ENCODE measurements at regions not wholly inside any gene's neighbourhood (a gene's known extent, or its start where the extent isn't known, plus 50 kb on each side); places are given as distances from the start of the nearest gene placed in this dataset.
"Not testable (repeated sequence)": the region's sequence is repeated elsewhere in the genome, so short reads cannot be mapped to it uniquely, and the experiment has no call there.

DNA sequence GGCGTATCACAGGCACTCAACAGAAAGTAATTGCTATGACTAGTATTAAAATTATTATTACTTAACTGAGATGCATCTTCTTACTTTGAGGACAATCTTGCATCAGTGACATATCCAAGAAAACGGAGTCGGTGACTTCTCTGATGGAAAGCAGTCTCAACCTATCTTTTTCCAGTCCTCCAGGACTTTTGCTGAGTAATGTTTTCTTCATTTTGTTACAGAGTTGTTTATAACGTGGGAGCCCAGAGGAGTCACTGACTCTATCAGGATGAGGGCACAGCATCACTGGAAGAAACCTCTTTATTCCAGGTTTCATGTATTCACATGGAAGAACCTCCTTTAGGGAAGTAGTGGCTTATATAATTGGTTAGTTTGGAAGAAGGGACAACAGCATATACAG lies 51.5 kb upstream of the MELK start:
- DNase-seq (ENCODE audit: low read depth), result no peak

DNA sequence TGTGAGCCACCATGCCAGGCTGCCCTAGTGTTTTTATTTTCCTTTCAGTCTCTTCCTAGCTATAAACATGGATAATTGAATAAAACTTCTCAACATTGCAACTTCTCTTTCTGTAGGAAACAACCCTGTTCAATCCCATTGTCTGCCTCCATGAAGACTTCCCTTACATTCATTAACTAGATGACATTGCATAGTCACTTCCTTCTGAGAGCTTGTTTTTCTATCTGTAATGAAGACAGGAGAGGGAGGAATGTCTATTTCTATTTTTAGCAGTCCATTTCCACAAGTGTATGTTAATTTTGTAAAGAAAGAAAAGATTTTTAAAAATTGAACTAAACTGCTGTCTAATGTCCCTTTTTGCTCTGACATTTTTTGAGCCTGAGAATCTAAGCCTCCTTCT lies 55.6 kb upstream of the MELK start:
- DNase-seq (ENCODE audit: low read depth), result no peak

DNA sequence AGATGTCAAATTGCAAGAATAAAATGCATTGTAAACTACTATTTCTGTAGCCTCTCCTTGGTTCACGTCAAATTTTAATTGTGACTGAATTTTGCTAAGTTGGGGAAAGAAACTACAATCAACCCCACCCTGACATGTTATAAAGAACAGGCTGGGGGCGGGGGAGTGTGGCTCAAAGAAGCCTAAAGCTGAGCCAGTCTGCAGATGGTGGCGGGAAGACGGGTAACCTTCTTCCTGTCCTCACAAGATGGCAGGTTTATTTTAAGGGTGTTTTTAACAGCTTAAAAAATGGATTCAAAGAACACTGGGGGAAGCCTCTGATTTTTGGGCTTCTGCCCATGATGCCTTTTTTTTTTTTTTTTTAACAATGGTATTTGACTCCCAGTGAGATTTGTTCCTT lies 68.5 kb upstream of the MELK start:
- no peak for DNase-seq (ENCODE audit: low read depth)

DNA sequence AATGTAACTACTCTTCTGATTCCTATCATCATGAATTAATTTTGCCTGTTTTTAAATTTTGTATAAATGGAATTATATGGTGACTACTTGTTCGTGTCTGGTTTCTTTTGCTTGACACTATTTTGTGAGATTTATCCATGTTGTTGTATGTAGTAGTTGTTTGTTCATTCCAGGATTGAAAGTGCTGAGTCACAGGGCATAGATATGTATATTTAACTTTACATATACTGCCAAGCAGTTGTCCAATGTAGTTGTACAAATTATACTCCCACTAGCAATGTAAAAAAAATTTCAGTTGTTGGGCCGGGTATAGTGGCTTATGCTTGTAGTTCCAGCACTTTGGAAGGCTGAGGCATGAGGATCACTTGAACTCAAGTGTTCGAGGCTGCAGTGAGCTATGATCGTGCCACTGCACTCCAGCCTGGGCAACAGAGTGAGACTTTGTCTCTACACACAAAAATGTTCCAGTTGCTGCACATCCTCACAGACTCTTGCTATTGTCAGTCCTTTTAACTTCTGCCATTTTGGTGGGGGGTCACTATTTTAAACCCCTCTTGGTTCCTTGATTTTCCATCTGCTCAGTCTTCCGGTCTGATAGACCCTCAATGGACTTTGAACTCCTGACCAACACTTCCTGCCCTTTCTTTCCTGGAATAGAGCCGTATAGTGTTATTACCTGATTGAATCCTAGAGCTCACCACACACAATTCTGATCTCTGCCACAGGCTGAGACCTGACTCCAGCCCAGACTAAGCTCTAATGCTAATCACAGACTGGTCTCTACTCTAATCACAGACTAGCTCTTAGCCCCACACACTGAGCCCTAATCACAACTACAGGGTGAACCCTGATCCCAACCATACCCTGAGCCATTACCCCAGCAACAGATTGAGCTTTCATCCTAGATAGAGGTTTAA lies 69.3 kb upstream of the MELK start:
- no peak for DNase-seq (ENCODE audit: low read depth)

DNA sequence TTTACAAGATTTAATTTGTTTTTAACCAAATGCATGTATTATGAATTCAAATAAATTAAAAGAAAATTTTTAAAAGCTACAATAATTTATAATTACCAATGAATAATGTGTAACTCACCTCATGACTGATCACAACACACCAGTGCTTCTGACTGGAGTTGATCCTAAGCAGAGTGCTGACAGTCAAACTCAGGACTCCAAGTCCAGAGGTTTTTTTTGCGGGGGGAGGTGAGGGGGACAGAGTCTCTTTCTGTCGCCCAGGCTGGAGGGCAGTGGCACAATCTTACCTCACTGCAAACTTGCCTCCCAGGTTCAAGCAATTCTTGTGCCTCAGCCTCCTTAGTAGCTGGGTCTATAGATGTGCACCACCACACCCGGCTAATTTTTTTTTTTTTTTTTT lies 71.0 kb upstream of the MELK start:
- DNase-seq (ENCODE audit: low read depth), result no peak

DNA sequence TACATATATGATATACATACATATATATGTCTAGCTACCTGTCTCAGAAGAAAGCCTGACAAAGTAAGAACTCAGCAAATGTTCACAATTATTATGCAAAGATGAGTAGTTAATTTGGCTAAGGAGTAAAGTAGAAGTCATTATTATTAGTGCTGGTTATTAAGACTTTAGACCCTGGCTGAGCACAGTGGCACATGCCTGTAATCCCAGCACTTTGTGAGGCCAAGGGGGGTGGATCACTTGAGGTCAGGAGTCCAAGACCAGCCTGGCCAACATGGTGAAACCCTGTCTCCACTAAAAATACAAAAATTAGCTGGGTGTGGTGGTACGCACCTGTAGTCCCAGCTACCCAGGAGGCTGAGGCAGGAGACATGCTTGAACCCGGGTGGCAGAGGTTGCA lies 71.8 kb upstream of the MELK start:
- DNase-seq (ENCODE audit: low read depth), result not testable (repeated sequence)

DNA sequence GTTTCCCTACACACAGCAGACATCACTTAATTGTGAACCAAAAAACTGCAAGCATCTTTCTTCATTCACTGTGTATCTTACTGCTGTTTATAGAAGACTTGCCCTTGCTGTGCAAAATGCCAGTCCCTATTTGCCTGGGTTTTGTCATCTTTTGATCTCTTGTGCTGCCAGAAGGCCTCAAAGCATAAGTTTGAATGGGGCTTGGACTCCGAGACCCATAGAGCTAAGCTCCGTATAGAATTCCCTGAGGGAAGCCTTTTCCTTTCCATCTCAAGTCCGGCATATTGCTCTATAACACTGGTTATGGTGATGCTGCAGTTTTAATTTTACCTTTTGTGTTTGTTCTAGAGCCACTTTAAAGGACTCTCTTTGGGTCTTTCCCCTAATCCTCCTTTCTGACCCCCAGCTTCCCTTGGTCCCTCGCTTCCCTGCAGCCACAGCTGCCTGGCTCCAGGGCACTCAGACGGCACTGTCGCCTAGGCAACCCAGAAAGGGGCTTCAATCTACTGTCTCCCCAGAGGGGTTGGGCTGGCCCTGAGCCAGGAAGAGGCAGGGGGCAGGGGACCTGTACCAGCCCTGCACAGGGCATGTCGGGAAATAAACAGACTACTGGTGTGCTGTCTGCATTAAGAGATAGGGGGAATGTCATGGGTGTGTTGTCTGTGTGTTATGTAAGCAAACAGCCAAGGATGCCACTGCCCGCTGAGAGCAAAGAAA lies 73.4 kb upstream of the MELK start:
- no peak for DNase-seq (ENCODE audit: low read depth)

DNA sequence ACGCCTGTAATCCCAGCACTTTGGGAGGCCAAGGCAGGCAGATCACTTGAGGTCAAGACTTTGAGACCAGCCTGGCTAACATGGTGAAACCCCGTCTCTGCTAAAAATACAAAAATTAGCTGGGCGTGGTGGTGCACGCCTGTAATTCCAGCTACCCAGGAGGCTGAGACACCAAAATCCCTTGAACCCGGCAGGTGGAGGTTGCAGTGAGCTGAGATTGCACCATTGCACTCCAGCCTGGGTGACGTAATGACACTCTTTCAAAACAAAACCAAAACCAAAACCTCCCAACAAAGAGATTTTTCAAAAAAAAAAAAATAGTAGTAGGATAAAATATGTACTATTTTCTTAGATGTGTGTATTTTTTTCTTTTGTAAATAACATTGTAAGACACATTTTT lies 79.1 kb upstream of the MELK start:
- not testable (repeated sequence) for DNase-seq (ENCODE audit: low read depth)

DNA sequence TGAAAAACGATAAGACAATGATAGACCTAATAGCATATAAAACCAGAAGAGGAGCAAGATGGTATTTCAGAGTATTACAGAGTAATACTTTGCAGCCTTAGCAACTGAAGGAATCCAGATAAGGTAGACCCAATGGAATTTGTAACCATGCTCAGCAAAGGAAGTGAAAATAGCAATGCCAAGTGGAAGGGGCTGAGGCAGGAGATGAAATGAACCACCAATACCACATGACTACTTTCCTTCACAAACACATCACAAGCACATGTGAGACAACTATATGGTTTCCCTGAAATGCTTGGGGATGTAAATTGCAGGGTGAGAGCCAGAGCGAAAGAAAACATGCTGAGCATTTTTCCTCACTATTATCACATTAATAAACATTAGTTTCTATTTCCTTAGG lies 79.8 kb upstream of the MELK start:
- no peak for DNase-seq (ENCODE audit: low read depth)

DNA sequence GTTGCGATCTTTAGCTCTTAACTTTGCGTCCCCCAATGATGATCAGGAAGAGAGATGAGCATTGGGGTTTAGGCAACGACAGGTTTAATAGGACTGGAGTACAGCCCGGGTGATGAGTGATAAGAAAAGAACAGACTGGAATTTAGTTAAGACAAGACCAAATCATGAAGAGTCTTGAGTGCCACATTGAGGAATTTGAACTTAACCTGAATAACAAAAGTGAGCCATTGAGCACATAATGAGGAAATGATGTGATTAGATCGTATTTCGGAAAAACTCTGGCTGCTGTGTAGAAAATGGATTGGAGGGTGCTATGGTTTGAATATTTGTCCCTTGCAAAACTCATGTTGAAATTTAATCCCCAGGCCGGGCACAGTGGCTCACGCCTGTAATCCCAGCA lies 83.2 kb upstream of the MELK start:
- DNase-seq (ENCODE audit: low read depth), result no peak

DNA sequence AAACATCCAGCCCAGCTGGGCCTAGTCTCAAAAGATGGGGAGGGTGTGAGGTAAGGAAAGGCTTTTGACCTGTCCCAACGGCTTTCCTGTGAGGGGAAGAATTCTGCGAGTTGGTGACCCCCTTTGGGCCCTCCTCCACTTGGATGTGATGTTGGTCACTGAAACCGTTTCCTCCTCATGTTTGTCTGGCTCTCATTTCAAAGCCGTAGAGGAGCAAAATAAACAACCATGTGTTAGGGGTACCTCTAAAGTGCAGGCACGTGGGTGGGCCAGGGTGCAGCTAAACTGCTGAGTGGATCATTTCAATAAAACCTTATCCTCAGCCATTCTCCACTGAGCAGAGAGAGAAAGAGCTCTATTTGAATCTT lies 84.3 kb upstream of the MELK start:
- no peak for DNase-seq (ENCODE audit: low read depth)

DNA sequence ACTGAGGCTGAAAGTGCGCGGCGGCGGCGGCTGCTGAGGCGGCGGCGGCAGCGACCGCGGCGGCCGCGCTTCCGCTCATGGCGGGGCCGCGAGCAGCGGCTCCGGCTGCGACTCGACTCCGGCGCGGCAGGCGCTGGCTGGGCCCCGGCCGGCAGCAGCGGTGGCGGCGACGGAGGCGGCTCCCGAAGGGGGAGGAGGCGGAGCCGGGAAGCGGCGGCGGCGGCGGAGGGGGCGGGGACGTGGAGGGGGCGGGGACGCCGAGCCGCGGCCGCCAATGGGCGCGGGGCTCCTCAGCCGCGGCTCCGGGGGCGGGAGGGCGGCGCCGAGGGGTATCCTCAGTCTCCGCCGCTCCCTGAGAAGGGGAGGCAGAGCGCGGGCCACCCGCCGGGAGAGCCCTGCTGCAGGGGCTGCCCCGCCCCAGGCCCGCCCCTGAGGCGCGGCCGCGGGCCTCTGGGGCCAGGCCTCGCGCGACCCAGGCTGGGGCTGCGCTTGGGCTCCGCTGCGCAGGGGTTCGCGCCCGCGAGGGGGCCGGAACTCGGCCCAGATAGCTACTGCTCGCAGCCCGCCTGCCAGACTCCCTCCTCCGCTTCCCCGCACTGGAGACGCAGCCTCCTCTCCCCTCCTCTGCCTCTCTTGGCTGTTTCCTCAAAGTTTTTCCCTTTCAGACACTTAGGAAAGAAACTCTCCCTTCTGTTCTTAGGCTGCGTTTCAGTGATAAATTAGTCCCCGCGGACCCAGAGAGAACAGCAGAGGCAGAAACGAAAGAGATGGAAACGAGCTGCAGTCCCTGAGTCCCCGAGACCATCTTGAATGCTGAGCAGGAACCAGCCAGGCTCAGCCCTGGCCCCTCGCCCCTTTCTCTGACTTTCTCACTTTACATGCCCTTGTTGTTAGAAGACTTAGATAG lies 85.0 kb upstream of the MELK start:
- peak; percentile 88 for DNase-seq (ENCODE audit: low read depth)

DNA sequence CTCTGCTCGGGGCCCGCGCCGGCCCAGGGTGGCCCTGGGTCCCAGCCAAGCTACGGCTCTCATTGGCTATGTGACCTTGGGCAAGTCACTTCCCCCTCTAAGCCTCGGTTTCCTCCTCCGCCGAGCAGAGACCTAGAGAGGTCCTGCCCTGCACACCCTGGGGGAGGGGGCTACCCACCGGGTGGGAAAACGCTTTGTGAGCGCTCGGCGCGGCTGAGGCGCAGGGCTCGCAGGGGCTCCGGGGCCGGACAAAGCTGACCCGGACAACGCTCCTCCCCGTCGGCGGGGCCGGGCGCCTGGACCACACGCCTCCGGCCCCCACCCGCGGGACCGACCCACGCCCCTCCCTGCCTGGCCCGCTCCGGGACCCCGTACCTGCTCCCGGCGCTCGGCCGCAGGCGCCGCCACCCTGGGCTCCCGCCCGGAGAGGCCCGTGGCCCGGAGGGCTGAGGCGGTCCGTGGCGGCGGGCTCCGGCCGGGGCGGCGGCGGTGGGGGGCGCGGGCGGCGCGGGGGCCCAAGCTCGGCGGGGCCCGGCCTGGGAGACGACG lies 85.7 kb upstream of the MELK start:
- DNase-seq (ENCODE audit: low read depth), result no peak

DNA sequence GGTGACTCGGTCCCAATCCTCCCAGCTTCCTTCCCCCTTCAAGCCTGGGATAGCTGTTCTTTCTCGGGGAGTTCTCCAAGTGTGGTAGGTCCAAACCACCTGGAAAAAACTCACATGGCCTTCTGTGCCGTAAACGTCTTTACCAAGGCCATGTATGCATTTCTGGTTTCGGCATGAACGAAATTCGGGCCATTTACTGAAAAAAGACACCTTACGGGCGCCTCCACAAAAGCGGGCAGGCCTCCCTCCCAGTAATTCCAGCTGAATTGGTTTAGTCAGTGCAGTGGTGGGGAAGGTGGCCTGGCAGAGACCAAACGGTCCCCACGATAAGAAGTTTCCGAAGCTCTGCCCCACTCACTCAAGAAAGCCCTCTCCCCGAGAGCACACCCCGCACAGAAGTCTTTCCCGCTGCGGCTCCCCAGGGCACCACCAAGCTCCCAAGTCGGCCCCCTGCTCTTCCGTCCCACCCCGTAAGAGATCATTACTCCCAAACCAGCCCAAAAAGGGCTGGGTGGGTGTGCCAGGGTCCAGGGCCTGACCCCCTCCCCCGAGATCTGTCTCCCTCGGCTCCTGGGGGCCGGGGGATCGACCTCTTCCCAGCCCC lies 86.3 kb upstream of the MELK start:
- DNase-seq (ENCODE audit: low read depth), result no peak

DNA sequence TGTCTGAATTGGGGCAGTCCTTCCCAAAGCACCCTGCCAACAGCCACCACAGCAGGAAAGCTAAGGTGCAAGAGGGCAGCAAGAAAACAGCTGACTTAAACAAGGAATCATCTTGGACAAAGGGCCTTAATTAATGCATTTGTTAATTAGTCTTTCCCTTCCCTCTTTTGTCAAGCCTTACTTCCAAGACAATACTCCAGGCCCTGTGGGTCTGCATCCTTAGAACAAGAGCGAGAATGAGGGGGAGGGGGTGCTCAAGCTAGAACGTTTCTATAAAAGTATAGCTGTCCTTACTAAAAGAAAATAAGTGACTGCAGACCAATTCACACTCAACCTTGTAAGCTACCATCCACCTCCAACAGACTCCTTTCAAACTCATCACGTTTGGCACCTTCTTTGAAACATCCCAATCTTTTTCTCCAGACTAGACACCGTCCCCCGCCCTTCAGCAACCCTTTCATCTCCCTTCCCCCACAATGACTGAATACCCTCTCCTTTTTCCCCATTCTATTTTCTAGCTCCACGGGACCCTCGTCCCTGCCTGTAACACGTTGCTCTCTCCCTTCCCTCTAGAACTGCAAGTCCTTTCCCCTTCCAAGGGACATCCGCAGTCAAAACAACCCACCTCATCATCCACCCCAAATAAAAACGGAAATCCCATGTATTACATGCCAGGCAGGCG lies 85.7 kb upstream of the RNF38 start:
- no peak for DNase-seq (ENCODE audit: low read depth)

DNA sequence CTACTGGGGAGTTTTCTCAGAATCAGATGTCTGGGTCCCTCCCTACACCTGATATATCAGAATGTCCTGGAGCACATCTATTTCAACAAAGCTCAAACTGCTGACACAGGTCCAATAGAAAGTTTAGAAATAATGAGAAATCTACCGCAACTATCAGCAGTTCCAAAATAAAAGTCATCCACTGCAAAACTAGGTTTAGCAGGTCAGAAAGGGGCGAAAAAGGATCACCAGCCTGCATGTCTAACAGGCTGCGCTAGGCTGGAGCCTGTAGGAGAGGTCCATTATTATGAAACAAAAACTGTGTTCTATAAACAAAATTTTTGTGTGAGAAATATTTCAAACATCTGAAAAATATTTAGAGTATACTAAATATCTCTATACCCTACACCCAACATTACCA lies 84.1 kb upstream of the RNF38 start:
- no peak for DNase-seq (ENCODE audit: low read depth)

DNA sequence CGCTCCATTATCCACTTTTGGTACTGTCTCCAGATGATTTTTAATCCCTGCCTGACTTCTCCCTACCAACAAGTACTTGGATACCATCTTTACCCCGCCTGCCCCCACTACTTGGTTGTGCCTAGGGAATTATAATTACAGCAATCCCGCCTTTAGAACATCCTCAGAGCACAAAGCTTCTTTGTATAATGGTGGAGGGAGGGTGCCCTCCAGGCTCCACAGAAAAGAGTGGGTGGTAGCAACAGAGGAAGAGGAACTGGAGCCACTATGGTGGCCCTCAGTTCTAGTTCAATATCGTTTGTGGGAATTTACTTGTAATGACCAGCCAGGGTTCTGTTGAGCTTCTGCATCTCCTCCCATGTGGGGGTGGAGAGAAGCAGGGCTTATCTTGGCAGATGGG lies 79.0 kb upstream of the RNF38 start:
- DNase-seq (ENCODE audit: low read depth), result no peak

DNA sequence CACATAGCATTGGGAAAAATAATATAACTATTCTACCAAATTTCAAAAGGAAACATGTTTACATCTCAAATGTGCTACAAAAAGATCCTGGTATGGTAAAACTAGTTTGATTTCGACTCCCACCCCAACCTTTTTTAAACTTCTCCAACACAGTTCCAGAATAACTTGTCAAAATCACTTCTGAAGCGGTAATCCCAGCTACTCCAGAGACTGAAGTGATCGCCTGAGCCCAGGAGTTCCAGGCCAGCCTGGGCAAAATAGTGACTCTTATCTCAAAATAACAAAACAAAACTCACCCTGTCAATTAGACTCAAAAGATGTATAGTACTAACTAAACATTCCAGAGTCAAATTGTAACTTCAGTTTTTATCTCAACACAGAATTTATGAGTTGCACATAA lies 71.3 kb upstream of the RNF38 start:
- no peak for DNase-seq (ENCODE audit: low read depth)

DNA sequence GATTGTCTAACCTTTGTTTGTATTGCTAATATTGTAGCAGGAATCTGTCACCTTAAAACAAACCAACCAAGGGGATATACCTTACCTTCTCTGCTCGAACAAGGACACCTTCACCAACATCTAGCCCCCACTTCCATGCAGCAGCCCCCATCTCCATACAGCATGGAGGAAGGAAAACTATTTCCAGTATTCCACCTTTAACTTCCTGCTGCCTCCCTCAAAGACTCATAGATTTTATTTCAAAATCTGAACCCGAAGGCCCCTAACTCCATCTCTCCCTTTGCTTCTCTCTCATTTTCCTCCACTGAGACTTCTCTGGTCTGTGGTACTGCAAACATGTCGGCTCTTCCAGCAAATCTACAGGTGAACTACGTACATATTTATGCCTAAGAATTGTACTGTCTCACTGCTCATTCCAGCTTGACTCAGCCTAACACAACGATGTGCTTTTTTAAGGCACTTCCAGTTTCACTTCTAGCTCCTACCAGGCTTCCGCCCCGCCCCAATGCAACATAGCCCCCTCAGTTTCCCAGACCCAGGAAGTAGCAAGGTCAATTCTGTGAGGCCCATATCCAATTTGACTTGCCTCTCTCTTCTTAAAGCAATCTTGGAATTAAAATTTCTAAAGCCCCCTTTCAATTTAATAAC lies 70.7 kb upstream of the RNF38 start:
- DNase-seq (ENCODE audit: low read depth), result peak; percentile 61

DNA sequence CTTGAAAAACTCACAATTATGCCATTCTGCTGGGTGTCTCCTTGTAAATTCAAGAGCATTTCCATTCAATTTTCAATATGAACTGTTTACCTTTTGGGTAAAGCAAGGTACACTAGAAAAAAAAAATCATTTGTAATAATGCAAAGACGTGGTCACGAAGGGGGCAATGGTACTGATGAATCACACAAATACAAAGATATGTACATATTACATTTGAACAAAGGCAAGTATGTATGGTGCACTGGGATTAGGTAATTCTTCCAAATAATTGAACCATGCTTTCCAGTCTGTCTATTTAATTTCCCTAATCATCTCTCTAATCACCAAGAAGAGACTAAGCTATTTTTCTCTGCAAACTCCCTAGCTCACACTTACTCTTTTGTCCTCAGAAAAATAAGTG lies 63.4 kb upstream of the RNF38 start:
- no peak for DNase-seq (ENCODE audit: low read depth)

DNA sequence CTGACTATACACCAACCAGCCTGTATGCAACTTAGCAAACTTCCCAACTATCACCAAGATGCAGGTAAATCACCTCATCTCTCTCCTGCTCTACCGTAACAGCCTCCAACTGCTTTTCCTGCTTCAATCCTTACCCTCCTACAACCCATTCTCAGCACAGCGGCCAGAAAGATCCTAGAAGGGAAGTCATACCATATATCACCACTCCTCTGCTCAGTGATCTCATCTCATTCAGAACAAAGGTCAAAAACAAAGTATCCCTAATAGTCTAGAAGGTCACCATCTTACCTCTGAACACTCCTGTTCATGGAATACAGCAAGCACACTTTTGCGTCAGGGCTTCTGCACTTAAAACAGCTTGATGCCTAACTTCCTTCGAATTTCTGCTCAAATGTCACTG lies 62.2 kb upstream of the RNF38 start:
- no peak for DNase-seq (ENCODE audit: low read depth)
